ENCODE measurements at regions not wholly inside any gene's neighbourhood (a gene's known extent, or its start where the extent isn't known, plus 50 kb on each side); places are given as distances from the start of the nearest gene placed in this dataset.

GRCh38 chr6:135750081-135750480, 101.4 kb upstream of the PDE7B start:
- no peak for TF ChIP-seq CTCF (IDR thresholded peaks at IDR 0.05; ENCODE audit: insufficient read depth, low read depth, low read length, missing control alignments)
- no peak overlapping the region for H3K4me3 ChIP-seq (ENCODE audit: low read length)
- DNase-seq (ENCODE audit: low read depth) = no peak

- no peak for TF ChIP-seq CTCF (IDR thresholded peaks at IDR 0.05; ENCODE audit: insufficient read depth, low read depth, low read length, missing control alignments)
- no peak overlapping the region for H3K4me3 ChIP-seq (ENCODE audit: low read length)
- no peak for DNase-seq (ENCODE audit: low read depth)
Measured at GRCh38 chr6:135753196-135753595, 98.3 kb upstream of the PDE7B start.

- H3K4me3 ChIP-seq (ENCODE audit: low read length) = no peak overlapping the region
- peak; percentile 24 for DNase-seq (ENCODE audit: low read depth)
- peak; percentile 13 for TF ChIP-seq CTCF (IDR thresholded peaks at IDR 0.05; ENCODE audit: insufficient read depth, low read depth, low read length, missing control alignments)
Measured at GRCh38 chr6:135759831-135760230, 91.7 kb upstream of the PDE7B start.

- no peak for TF ChIP-seq CTCF (IDR thresholded peaks at IDR 0.05; ENCODE audit: insufficient read depth, low read depth, low read length, missing control alignments)
- H3K4me3 ChIP-seq (ENCODE audit: low read length) = no peak overlapping the region
- no peak for DNase-seq (ENCODE audit: low read depth)
Measured at GRCh38 chr6:135774006-135774405, 77.5 kb upstream of the PDE7B start.

- H3K4me3 ChIP-seq (ENCODE audit: low read length) = no peak overlapping the region
- no peak for TF ChIP-seq CTCF (IDR thresholded peaks at IDR 0.05; ENCODE audit: insufficient read depth, low read depth, low read length, missing control alignments)
Measured at GRCh38 chr6:135779213-135779612, 72.3 kb upstream of the PDE7B start.

GRCh38 chr6:135780326-135780725, 71.2 kb upstream of the PDE7B start:
- TF ChIP-seq CTCF (IDR thresholded peaks at IDR 0.05; ENCODE audit: insufficient read depth, low read depth, low read length, missing control alignments) = no peak
- no peak overlapping the region for H3K4me3 ChIP-seq (ENCODE audit: low read length)
- no peak for DNase-seq (ENCODE audit: low read depth)

More at GRCh38 chr6:135779213-135779612, 72.3 kb upstream of the PDE7B start:
- no peak for DNase-seq (ENCODE audit: low read depth)

- no peak for DNase-seq (ENCODE audit: low read depth)
- TF ChIP-seq CTCF (IDR thresholded peaks at IDR 0.05; ENCODE audit: insufficient read depth, low read depth, low read length, missing control alignments) = no peak
- no peak overlapping the region for H3K4me3 ChIP-seq (ENCODE audit: low read length)
Measured at GRCh38 chr6:135782546-135782945, 69.0 kb upstream of the PDE7B start.

Measured in epithelial cell of esophagus (primary cell).